ENCODE measurements at regions not wholly inside any gene's neighbourhood (a gene's known extent, or its start where the extent isn't known, plus 50 kb on each side); places are given as distances from the start of the nearest gene placed in this dataset.

- no peak overlapping the region for H3K27ac ChIP-seq (ENCODE audit: low read depth, low read length)
- no peaks in the 10 kb centered on the region for H3K27me3 ChIP-seq (ENCODE audit: control insufficient read depth, insufficient read depth, low read length)
Measured at GRCh38 chrX:68922013-68922412, 93.2 kb downstream of the EFNB1 start.

GRCh38 chrX:68920561-68920960 is 91.7 kb downstream of the EFNB1 start:
- H3K36me3 ChIP-seq (ENCODE audit: control insufficient read depth, insufficient read depth, low read length), result no peaks in the 10 kb centered on the region
- no peak overlapping the region for H3K27ac ChIP-seq (ENCODE audit: low read depth, low read length)
- H3K4me3 ChIP-seq (ENCODE audit: low read depth, low read length), result no peak overlapping the region
- no peak overlapping the region for H3K9ac ChIP-seq (ENCODE audit: low read depth, low read length)
- peaks cover 8% of the 10 kb centered on the region; the same call in 1 of the 2 replicates for H3K9me3 ChIP-seq (ENCODE audit: control insufficient read depth, insufficient read depth, low read length)
- H3K27me3 ChIP-seq (ENCODE audit: control insufficient read depth, insufficient read depth, low read length), result no peaks in the 10 kb centered on the region
- H3K4me1 ChIP-seq (ENCODE audit: control insufficient read depth, insufficient read depth, low read length), result no peaks in the 10 kb centered on the region

More at GRCh38 chrX:68922013-68922412, 93.2 kb downstream of the EFNB1 start:
- Histone ChIP-seq H3K9ac (ENCODE audit: low read depth, low read length) (no peak overlapping the region), H3K9me3 (ENCODE audit: control insufficient read depth, insufficient read depth, low read length) (peaks cover 17% of the 10 kb centered on the region; the same call in 1 of the 2 replicates), H3K4me1 (ENCODE audit: control insufficient read depth, insufficient read depth, low read length) (no peaks in the 10 kb centered on the region), H3K36me3 (ENCODE audit: control insufficient read depth, insufficient read depth, low read length) (no peaks in the 10 kb centered on the region), H3K4me3 (ENCODE audit: low read depth, low read length) (no peak overlapping the region)

GRCh38 chrX:68919707-68920106 is 90.9 kb downstream of the EFNB1 start:
- Histone ChIP-seq H3K27me3 (ENCODE audit: control insufficient read depth, insufficient read depth, low read length) (no peaks in the 10 kb centered on the region), H3K27ac (ENCODE audit: low read depth, low read length) (no peak overlapping the region), H3K9ac (ENCODE audit: low read depth, low read length) (no peak overlapping the region), H3K4me3 (ENCODE audit: low read depth, low read length) (no peak overlapping the region), H3K36me3 (ENCODE audit: control insufficient read depth, insufficient read depth, low read length) (no peaks in the 10 kb centered on the region), H3K9me3 (ENCODE audit: control insufficient read depth, insufficient read depth, low read length) (peaks cover 10% of the 10 kb centered on the region; the same call in 1 of the 2 replicates), H3K4me1 (ENCODE audit: control insufficient read depth, insufficient read depth, low read length) (peaks cover 2% of the 10 kb centered on the region; the same call in 1 of the 2 replicates)

- no peaks in the 10 kb centered on the region for H3K27me3 ChIP-seq (ENCODE audit: control insufficient read depth, insufficient read depth, low read length)
- peaks cover 15% of the 10 kb centered on the region for H3K4me1 ChIP-seq (ENCODE audit: control insufficient read depth, insufficient read depth, low read length)
- H3K36me3 ChIP-seq (ENCODE audit: control insufficient read depth, insufficient read depth, low read length), result no peaks in the 10 kb centered on the region
- H3K9me3 ChIP-seq (ENCODE audit: control insufficient read depth, insufficient read depth, low read length), result peaks cover 5% of the 10 kb centered on the region; the same call in 1 of the 2 replicates
- H3K27ac ChIP-seq (ENCODE audit: low read depth, low read length), result no peak overlapping the region
- H3K4me3 ChIP-seq (ENCODE audit: low read depth, low read length), result no peak overlapping the region
- H3K9ac ChIP-seq (ENCODE audit: low read depth, low read length), result no peak overlapping the region
Measured at GRCh38 chrX:68918202-68918601, 89.4 kb downstream of the EFNB1 start.

- Histone ChIP-seq H3K27me3 (ENCODE audit: control insufficient read depth, insufficient read depth, low read length) (no peaks in the 10 kb centered on the region), H3K9me3 (ENCODE audit: control insufficient read depth, insufficient read depth, low read length) (peaks cover 5% of the 10 kb centered on the region; the same call in 1 of the 2 replicates), H3K36me3 (ENCODE audit: control insufficient read depth, insufficient read depth, low read length) (no peaks in the 10 kb centered on the region), H3K9ac (ENCODE audit: low read depth, low read length) (no peak overlapping the region), H3K27ac (ENCODE audit: low read depth, low read length) (no peak overlapping the region), H3K4me1 (ENCODE audit: control insufficient read depth, insufficient read depth, low read length) (peaks cover 17% of the 10 kb centered on the region), H3K4me3 (ENCODE audit: low read depth, low read length) (no peak overlapping the region)
Measured at GRCh38 chrX:68917799-68918198, 89.0 kb downstream of the EFNB1 start.

GRCh38 chrX:68916891-68917290 is 88.1 kb downstream of the EFNB1 start:
- Histone ChIP-seq H3K4me3 (ENCODE audit: low read depth, low read length) (no peak overlapping the region), H3K9ac (ENCODE audit: low read depth, low read length) (no peak overlapping the region), H3K27me3 (ENCODE audit: control insufficient read depth, insufficient read depth, low read length) (no peaks in the 10 kb centered on the region)

GRCh38 chrX:68915778-68916177 is 87.0 kb downstream of the EFNB1 start:
- H3K4me1 ChIP-seq (ENCODE audit: control insufficient read depth, insufficient read depth, low read length), result peaks cover 17% of the 10 kb centered on the region
- no peaks in the 10 kb centered on the region for H3K36me3 ChIP-seq (ENCODE audit: control insufficient read depth, insufficient read depth, low read length)
- H3K27ac ChIP-seq (ENCODE audit: low read depth, low read length), result no peak overlapping the region
- H3K9me3 ChIP-seq (ENCODE audit: control insufficient read depth, insufficient read depth, low read length), result peaks cover 5% of the 10 kb centered on the region; the same call in 1 of the 2 replicates
- no peak overlapping the region for H3K9ac ChIP-seq (ENCODE audit: low read depth, low read length)
- no peak overlapping the region for H3K4me3 ChIP-seq (ENCODE audit: low read depth, low read length)
- H3K27me3 ChIP-seq (ENCODE audit: control insufficient read depth, insufficient read depth, low read length), result no peaks in the 10 kb centered on the region; the same call in 1 of the 2 replicates

More at GRCh38 chrX:68916891-68917290, 88.1 kb downstream of the EFNB1 start:
- H3K27ac ChIP-seq (ENCODE audit: low read depth, low read length), result no peak overlapping the region
- peaks cover 5% of the 10 kb centered on the region; the same call in 1 of the 2 replicates for H3K9me3 ChIP-seq (ENCODE audit: control insufficient read depth, insufficient read depth, low read length)
- peaks cover 17% of the 10 kb centered on the region for H3K4me1 ChIP-seq (ENCODE audit: control insufficient read depth, insufficient read depth, low read length)
- H3K36me3 ChIP-seq (ENCODE audit: control insufficient read depth, insufficient read depth, low read length), result no peaks in the 10 kb centered on the region

- Histone ChIP-seq H3K4me3 (ENCODE audit: low read depth, low read length) (no peak overlapping the region), H3K36me3 (ENCODE audit: control insufficient read depth, insufficient read depth, low read length) (no peaks in the 10 kb centered on the region), H3K9me3 (ENCODE audit: control insufficient read depth, insufficient read depth, low read length) (0 out of 2 replicates have a peak, but pooled peaks cover 2% of the 10 kb centered on the region), H3K9ac (ENCODE audit: low read depth, low read length) (no peak overlapping the region), H3K27me3 (ENCODE audit: control insufficient read depth, insufficient read depth, low read length) (no peaks in the 10 kb centered on the region; the same call in 1 of the 2 replicates), H3K4me1 (ENCODE audit: control insufficient read depth, insufficient read depth, low read length) (peaks cover 17% of the 10 kb centered on the region), H3K27ac (ENCODE audit: low read depth, low read length) (no peak overlapping the region)
Measured at GRCh38 chrX:68914479-68914946, 85.7 kb downstream of the EFNB1 start.

GRCh38 chrX:68913249-68913547 is 84.4 kb downstream of the EFNB1 start:
- peaks cover 2% of the 10 kb centered on the region; the same call in 1 of the 2 replicates for H3K9me3 ChIP-seq (ENCODE audit: control insufficient read depth, insufficient read depth, low read length)
- H3K36me3 ChIP-seq (ENCODE audit: control insufficient read depth, insufficient read depth, low read length), result no peaks in the 10 kb centered on the region
- H3K27me3 ChIP-seq (ENCODE audit: control insufficient read depth, insufficient read depth, low read length), result no peaks in the 10 kb centered on the region; the same call in 1 of the 2 replicates
- peak overlapping the region; percentile 14 for H3K27ac ChIP-seq (ENCODE audit: low read depth, low read length)
- no peak overlapping the region for H3K9ac ChIP-seq (ENCODE audit: low read depth, low read length)
- H3K4me3 ChIP-seq (ENCODE audit: low read depth, low read length), result peak overlapping the region; percentile 45; the same call in 1 of the 2 replicates
- peaks cover 17% of the 10 kb centered on the region for H3K4me1 ChIP-seq (ENCODE audit: control insufficient read depth, insufficient read depth, low read length)

- H3K27me3 ChIP-seq (ENCODE audit: control insufficient read depth, insufficient read depth, low read length), result no peaks in the 10 kb centered on the region; the same call in 1 of the 2 replicates
- peaks cover 17% of the 10 kb centered on the region for H3K4me1 ChIP-seq (ENCODE audit: control insufficient read depth, insufficient read depth, low read length)
- peak overlapping the region; percentile 25; the same call in 1 of the 2 replicates for H3K9ac ChIP-seq (ENCODE audit: low read depth, low read length)
- no peak overlapping the region for H3K27ac ChIP-seq (ENCODE audit: low read depth, low read length)
- peak overlapping the region; percentile 45 for H3K4me3 ChIP-seq (ENCODE audit: low read depth, low read length)
- no peaks in the 10 kb centered on the region for H3K36me3 ChIP-seq (ENCODE audit: control insufficient read depth, insufficient read depth, low read length)
- peaks cover 2% of the 10 kb centered on the region; the same call in 1 of the 2 replicates for H3K9me3 ChIP-seq (ENCODE audit: control insufficient read depth, insufficient read depth, low read length)
Measured at GRCh38 chrX:68912113-68912512, 83.3 kb downstream of the EFNB1 start.

GRCh38 chrX:68910731-68911428 is 82.1 kb downstream of the EFNB1 start:
- Histone ChIP-seq H3K9ac (ENCODE audit: low read depth, low read length) (no peak overlapping the region), H3K27ac (ENCODE audit: low read depth, low read length) (no peak overlapping the region), H3K27me3 (ENCODE audit: control insufficient read depth, insufficient read depth, low read length) (no peaks in the 10 kb centered on the region; the same call in 1 of the 2 replicates), H3K4me1 (ENCODE audit: control insufficient read depth, insufficient read depth, low read length) (peaks cover 17% of the 10 kb centered on the region), H3K4me3 (ENCODE audit: low read depth, low read length) (no peak overlapping the region), H3K36me3 (ENCODE audit: control insufficient read depth, insufficient read depth, low read length) (no peaks in the 10 kb centered on the region), H3K9me3 (ENCODE audit: control insufficient read depth, insufficient read depth, low read length) (peaks cover 2% of the 10 kb centered on the region; the same call in 1 of the 2 replicates)

Measured in HUES48 (cell line).